DMS153 (cell line): ENCODE measurements at regions not wholly inside any gene's neighbourhood (a gene's known extent, or its start where the extent isn't known, plus 50 kb on each side); places are given as distances from the start of the nearest gene placed in this dataset.

Experiments used
- DNase-seq: peaks from one replicate; lab custom pipeline; 2025; lab: John Stamatoyannopoulos, UW

DNA sequence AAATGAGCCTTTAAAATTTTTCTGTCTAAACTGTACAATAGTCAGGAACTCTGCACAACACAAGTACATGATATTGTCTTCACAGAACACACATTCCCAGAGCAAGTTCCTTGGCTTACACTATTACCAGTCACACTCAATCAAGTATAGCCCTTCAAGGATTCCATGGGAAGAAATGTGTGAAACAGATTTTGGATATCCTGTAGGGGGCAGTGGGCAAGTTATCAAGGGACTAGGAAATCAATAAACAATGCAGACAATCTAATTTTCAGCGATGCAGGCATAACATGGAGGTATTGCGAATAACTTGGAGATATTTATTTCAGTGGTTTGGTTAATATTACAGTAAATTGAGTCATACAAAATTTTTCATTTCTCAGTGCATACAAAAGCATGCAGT lies 1171.5 kb upstream of the NUDT12 start:
- no peak for DNase-seq

DNA sequence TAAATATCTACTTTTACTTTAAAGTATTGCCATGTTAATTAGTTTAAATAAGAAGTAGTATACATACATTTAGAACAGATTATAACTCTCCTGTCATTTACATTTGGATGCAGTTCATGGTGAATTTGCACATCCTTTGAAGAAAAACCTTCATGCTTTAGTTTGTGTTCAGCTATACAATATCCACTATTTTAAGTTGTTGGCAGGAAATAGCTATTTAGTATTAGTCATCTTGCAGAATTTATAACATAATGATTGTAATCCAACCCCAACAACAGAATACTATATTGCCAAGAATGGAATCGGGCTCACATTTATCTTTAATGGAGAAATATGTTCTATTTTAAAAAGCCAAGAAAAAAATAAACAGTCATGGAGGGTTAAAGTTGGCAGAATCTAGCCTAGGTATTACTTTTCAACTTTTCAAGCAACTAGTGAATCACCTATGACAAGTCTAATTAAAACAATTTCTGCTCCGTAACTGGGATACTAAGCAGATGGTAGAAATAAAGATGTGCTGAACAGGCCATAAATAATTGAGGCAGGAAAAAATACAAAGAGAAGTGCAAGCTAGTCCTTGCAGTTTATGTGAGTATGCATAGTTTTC lies 1170.6 kb upstream of the NUDT12 start:
- DNase-seq = no peak

- DNase-seq = no peak
Observed at GRCh38 chr5:104731331-104731730, 1168.7 kb upstream of the NUDT12 start.

DNA sequence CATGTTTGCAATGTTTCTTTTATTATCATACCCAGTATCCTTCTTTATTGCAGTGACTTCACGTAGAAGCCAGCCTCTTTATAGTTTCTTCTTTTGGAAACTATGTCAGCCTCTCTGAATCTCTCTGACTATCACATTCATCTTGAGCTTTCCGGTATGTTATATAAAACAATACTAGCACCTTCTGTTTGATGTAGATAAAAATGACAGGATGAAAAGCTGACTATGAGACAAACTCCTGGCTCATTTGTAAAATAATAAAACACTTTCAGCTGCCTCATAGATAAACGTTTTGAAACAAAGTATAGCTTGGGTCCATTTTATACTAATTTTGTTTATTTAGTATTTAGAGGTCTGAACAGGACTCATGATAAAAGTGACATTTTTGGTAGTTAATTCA lies 1145.4 kb upstream of the NUDT12 start:
- DNase-seq = no peak

DNA sequence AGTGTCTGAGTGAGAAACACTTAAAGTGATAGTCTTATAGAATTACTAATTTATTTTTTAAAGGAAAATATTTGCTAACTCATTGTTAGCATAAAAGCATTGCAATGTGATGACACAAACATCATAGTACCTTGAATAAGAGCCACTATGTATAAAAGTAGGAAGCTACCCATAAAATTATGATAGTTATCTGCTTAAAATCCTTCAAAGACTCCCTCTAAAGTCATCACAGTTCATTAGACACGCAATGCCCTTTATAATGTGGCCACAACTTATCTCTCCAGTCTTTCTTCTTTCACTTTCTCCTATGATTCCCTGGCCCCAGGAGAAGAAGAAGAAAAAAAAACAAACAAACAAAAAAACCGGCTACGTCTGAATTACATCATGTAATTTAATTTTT lies 1144.0 kb upstream of the NUDT12 start:
- DNase-seq = no peak

DNA sequence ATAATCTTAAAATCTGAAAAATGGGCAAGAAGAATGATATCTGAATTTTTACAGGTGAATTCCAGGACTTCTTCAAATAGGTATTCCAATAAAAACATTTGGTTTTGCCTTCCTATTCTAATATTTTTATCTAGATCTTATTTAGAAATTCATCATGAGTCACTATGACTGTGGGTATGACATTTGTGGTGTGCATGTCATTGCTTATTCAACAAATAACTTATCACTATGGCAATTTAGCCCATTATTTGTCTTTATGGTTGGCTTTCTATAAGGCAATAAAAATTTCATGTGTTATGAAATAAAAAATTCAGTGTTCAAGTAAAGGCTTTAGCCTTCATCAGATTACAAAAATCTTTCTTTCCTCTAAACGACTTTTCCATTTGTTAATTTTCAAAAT lies 1139.6 kb upstream of the NUDT12 start:
- DNase-seq = no peak

DNA sequence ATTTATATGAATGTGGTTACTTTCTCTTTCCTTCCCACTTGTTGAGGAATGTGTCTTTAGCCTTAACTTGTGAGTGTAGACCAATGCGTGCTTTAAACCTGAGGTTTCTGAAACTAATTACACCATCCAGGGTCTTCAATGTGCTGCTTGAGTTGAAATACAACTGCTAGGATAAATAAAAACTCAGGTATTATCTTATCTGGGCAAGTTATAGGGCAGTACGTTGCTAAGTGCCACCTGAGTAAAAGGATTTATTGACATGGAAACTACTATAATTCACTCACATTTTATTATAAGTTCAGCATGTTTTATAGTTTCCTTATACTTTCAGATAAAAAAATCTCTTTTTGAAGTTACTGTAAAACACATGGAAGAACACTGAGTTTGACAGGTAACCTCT lies 1136.8 kb upstream of the NUDT12 start:
- DNase-seq = no peak

DNA sequence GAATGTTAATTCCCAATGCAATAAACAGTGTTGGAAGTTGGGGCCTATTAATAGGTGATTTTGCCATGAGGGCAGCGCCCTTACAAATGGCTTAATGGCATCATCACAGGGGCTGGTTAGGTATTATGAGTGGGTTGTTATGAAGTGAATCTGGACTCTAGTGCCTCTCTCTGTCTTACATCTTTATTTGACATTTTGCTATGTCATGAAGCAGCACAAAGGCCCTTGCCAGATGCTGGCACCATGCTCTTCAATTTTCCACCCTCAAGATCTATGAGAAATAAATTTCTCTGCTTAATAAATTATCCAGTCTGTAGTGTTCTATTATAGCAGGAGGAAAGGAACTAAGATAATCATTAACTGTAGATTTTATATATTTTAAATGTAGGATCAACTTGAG lies 1098.7 kb upstream of the NUDT12 start:
- DNase-seq = no peak

GRCh38 chr5:104659497-104659896 lies 1096.9 kb upstream of the NUDT12 start:
- DNase-seq = no peak

DNA sequence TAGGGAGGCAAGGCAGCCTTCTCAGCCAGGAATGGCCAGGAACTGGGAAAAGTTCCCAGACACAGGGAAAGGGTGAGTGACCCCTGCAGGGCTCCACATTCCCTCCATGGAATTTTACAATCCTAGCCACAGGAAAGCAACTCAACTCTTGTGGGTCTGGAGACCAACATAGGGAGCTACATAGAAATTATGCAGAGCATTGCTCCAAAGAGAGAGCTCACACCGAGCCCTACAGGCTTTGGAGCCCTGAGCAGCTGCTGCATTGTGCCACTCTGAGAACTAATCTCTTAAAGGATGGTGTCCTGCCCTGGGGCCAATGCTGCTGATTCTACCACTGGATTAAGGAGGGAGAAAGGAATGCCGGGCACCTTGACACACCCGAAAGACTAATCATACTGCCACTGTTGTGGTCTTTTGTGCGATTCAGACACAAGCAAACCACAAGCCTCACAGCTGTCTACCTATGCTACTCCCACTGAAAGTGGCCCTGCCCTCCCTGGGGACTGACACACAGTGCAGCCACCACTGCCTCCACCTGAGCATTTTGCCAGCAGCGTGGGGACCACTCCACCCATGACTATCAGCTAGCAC lies 1089.8 kb upstream of the NUDT12 start:
- no peak for DNase-seq

GRCh38 chr5:104650313-104651055 lies 1087.9 kb upstream of the NUDT12 start:
- DNase-seq = no peak

DNA sequence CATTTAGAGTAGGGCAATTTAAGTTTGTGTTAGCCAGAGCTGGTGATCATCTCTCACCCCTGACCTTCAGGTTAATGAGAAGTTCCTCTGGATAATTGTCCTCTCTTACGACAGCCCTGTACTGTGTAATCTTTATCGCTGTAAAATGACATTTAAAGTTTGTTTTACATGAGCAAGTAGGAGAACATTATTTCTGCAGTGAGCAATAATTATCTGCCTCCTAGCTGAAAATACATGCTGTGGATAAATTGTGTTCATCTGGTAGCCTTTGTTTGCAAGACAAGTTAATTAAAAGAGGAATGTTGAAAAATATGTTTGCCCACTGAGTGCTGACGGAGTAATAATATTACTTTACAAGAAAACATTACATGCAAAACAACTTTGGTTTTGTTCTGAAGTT lies 1083.8 kb upstream of the NUDT12 start:
- no peak for DNase-seq

DNA sequence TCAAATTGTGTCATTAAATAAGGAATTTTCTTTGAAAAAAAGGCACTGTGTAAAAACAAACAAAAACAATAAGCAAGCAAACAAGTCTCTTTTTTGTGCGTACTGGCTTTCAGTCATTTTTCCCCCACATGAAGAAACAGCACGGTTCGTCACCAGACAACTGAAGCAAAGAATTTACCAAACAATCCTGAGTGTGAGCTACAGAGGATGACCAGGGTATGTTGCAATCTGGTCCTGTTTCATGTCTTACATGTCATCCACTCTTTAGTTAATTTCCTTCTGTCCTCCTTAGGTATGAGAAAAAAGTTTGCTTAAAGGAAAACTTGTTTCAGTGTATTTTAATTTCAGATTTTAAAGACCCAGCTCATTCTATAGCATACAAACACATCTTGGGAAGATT lies 1080.7 kb upstream of the NUDT12 start:
- DNase-seq = no peak

DNA sequence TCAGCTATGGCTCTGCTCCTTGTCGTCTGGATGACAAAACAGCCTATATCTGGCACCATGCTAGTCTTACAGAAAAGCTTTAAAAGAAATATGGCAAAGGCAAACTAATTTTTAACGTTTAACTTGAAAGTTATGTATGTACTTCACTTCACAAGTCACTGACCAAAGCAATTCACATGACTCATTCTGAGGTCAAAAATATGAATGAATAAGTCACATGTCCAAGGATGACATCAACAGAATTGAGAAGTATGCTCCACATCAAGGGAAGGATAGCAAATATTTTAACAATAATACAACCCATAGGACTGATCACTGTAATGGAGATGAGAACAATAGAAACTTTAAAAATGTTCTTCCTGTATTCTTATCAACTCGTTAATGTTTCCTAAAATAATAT lies 1072.6 kb upstream of the NUDT12 start:
- DNase-seq = no peak

GRCh38 chr5:104628911-104629310 lies 1066.3 kb upstream of the NUDT12 start:
- DNase-seq = no peak

DNA sequence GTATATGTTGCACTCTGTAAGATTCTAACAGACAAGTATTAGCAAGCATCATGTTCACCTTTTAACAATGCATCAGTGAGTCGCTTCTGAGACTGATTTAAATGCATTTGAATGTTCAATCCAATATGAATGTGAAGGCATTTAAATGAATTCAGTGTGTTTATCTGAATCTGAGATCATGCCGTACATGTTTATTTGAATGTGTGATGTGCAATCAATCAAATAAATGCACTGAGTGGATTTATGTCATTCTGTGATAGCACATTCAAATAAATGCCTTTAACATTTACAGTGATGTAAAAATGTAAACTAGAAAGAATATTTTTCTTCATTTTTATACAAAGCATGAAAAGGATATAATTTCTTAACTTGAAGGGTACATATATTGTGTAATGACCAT lies 1063.5 kb upstream of the NUDT12 start:
- DNase-seq = no peak

GRCh38 chr5:104612005-104612404 lies 1049.4 kb upstream of the NUDT12 start:
- no peak for DNase-seq

DNA sequence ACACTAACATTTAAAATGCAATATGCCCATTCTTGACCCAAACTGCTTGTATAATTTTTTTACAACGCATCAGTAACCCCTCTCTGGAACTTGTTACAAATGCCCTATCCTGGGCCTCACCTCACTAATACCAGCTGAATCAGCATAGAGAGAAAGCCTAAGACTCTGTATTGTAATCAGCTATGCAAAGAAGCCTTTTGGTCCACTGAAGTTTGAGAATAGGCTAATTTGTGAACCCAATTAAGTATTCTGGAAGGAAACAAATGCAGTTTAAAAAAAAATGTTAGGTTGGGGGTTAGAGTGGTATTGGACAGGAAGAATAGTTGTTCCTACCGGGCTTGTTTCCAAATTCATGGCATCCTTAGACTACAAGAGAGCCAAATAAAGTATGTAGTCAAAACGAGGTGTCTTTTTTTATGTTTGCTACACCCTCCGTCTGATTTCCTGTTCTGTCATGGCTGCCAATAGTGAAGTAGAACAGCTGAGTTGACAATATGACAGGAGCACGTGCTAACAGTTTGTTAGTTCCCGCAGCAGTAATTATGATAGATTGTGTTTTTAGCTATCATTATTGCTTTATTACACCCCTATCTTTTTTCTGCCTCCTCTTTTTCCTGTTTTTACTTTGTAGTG lies 1048.7 kb upstream of the NUDT12 start:
- DNase-seq = no peak

DNA sequence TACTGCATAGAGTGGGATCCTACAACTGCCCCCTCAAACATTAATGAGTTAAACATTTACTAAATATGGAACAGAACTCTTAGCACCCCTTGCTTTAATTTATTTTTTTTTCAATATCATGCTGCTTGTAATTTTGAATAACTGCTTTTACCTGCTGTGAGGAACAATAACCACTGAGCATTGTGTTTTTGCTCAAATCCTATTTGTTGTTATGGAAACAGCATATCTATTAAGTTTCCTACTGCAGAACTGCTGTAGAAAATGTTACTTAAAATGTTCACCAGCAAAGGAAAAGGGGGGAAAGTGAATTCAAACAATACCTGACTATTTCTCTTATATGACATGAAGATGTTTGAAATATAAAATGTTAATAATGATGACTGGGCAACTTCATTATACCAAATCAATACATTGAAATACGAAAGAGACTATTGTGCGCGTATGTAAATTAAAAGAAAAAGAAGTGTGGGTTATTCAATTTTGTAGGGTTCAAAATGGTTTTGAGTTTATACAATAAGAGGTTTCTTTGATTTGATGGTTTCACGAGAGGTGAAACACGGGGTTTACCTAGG lies 1043.8 kb upstream of the NUDT12 start:
- no peak for DNase-seq

- no peak for DNase-seq
Observed at GRCh38 chr5:104599726-104600125, 1037.1 kb upstream of the NUDT12 start.

DNA sequence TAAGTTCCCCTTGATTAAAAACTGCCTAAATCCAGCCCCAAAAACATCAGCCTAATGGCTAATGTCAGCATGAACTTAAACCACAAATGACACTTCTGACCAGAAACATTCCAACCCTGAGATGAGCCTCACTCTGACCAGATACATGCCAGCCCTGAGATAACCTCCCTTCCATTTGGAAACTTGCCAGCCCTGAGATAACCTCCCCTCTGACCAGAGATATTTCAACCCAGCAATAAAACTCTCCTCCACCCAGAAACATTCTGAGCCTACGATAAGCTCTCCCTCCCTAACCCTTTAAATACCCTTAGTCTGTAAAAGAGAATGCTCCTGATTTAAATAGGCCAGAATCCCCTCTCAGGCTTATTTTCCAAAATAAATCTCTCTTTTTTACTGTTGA lies 1035.7 kb upstream of the NUDT12 start:
- DNase-seq = no peak

DNA sequence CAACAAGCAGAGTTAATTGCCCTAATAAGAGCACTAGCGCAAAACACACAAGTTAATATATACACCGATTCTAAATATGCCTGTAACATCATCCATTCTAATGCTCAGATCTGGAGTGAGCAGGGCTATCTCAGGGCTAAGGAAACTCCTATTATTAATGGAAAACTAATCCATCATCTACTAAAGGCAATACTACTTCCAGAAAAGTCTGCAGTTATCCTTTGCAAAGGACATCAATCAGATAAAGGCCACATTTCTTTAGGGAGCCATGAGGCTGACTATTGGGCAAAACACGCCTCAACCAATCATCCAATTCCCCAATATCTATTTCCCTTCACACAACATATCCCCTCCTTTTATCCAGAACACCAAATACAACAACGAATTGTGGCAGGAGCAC lies 1032.3 kb upstream of the NUDT12 start:
- DNase-seq = no peak

DNA sequence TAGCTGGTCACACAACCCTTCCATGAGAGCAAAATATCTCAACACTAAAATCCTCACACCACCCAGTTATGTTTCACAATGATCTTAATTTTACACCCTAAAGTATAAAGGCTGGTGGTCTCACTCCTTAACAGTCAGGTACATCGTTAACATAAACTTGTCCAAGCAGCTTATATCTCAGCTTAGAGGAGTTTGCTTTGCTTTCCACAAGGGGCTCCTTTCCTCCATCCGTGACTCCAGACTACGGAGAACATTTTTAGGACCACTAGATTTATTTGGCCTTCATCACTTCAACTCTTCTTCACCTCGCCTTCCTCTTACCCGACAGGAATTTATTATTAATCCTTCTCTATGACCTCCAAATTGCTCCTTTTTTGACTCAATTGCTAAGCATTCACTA lies 1014.1 kb upstream of the NUDT12 start:
- no peak for DNase-seq
